Ramos (cell line): ENCODE measurements at regions not wholly inside any gene's neighbourhood (a gene's known extent, or its start where the extent isn't known, plus 50 kb on each side); places are given as distances from the start of the nearest gene placed in this dataset.

Source experiments
- in situ Hi-C: fragments of 300-500 bp; cut with MboI; formaldehyde crosslinking; loops from one replicate; pipeline ENCODE4 v1.14.3; 2022; ENCODE audit warnings: low sequenced_read_pairs; ENCODE audit not compliant: unreplicated experiment

GRCh38 chr3:124268355-124268754 lies 276.4 kb upstream of the ROPN1 start:
- in situ Hi-C loops = no loop called here

GRCh38 chr3:124269619-124270018 lies 277.7 kb upstream of the ROPN1 start:
- in situ Hi-C loops = no loop called here

GRCh38 chr3:124272605-124273151 lies 280.8 kb upstream of the ROPN1 start:
- in situ Hi-C loops = no loop called here

GRCh38 chr3:124273651-124274050 lies 281.7 kb upstream of the ROPN1 start:
- in situ Hi-C loops = no loop called here

GRCh38 chr3:124274051-124274450 lies 282.1 kb upstream of the ROPN1 start:
- in situ Hi-C loops = no loop called here

GRCh38 chr3:124275412-124275811 lies 283.5 kb upstream of the ROPN1 start:
- in situ Hi-C loops = no loop called here

GRCh38 chr3:124276133-124276532 lies 284.2 kb upstream of the ROPN1 start:
- in situ Hi-C loops = no loop called here

- in situ Hi-C loops = no loop called here
These were observed 284.7 kb upstream of the ROPN1 start for GRCh38 chr3:124276539-124277143.

GRCh38 chr3:124277144-124277890 lies 285.4 kb upstream of the ROPN1 start:
- in situ Hi-C loops = no loop called here

- in situ Hi-C loops = no loop called here
These were observed 289.8 kb upstream of the ROPN1 start for GRCh38 chr3:124281453-124282316.

GRCh38 chr3:124282751-124283651 lies 291.1 kb upstream of the ROPN1 start:
- in situ Hi-C loops = no loop called here

GRCh38 chr3:124283652-124284023 lies 291.7 kb upstream of the ROPN1 start:
- in situ Hi-C loops = no loop called here

- in situ Hi-C loops = no loop called here
These were observed 297.1 kb upstream of the ROPN1 start for GRCh38 chr3:124288996-124289395.

- in situ Hi-C loops = no loop called here
These were observed 299.1 kb upstream of the ROPN1 start for GRCh38 chr3:124291008-124291407.

- in situ Hi-C loops = no loop called here
These were observed 300.4 kb upstream of the ROPN1 start for GRCh38 chr3:124292329-124292728.

GRCh38 chr3:124293584-124293983 lies 301.7 kb upstream of the ROPN1 start:
- in situ Hi-C loops = no loop called here

- in situ Hi-C loops = no loop called here
These were observed 303.4 kb upstream of the ROPN1 start for GRCh38 chr3:124295362-124295761.

GRCh38 chr3:124296406-124296805 lies 304.5 kb upstream of the ROPN1 start:
- in situ Hi-C loops = no loop called here

GRCh38 chr3:124297062-124297980 lies 305.4 kb upstream of the ROPN1 start:
- in situ Hi-C loops = no loop called here
